ENCODE measurements at regions not wholly inside any gene's neighbourhood (a gene's known extent, or its start where the extent isn't known, plus 50 kb on each side); places are given as distances from the start of the nearest gene placed in this dataset.

- no peak for TF ChIP-seq CTCF (IDR thresholded peaks at IDR 0.05; ENCODE audit: low read depth, low read length)
- DNase-seq (ENCODE audit: low read depth, low spot score), result no peak
- CTCF ChIA-PET, result no interaction called here
- H3K27me3 ChIP-seq (ENCODE audit: control insufficient read depth, insufficient read depth, low read length), result no peaks in the 10 kb centered on the region
- peaks cover 74% of the 10 kb centered on the region for H3K9me3 ChIP-seq (ENCODE audit: control insufficient read depth, insufficient read depth, low read length)
- H3K4me3 ChIP-seq (ENCODE audit: low read depth, low read length), result no peak overlapping the region
- POLR2A ChIA-PET, result no interaction called here
- no peak overlapping the region for H3K27ac ChIP-seq (ENCODE audit: low read depth, low read length)
Measured at GRCh38 chr13:111920932-111921705, 145.8 kb upstream of the SOX1 start.

- Histone ChIP-seq H3K27ac (ENCODE audit: low read depth, low read length) (no peak overlapping the region), H3K4me3 (ENCODE audit: low read depth, low read length) (no peak overlapping the region), H3K9me3 (ENCODE audit: control insufficient read depth, insufficient read depth, low read length) (peaks cover 73% of the 10 kb centered on the region), H3K27me3 (ENCODE audit: control insufficient read depth, insufficient read depth, low read length) (no peaks in the 10 kb centered on the region)
- no peak for DNase-seq (ENCODE audit: low read depth, low spot score)
- CTCF ChIA-PET, result no interaction called here
- POLR2A ChIA-PET, result no interaction called here
- TF ChIP-seq CTCF (IDR thresholded peaks at IDR 0.05; ENCODE audit: low read depth, low read length), result no peak
Measured at GRCh38 chr13:111922086-111922485, 144.9 kb upstream of the SOX1 start.

- no peak for TF ChIP-seq CTCF (IDR thresholded peaks at IDR 0.05; ENCODE audit: low read depth, low read length)
- POLR2A ChIA-PET, result no interaction called here
- Histone ChIP-seq H3K9me3 (ENCODE audit: control insufficient read depth, insufficient read depth, low read length) (peaks cover 74% of the 10 kb centered on the region), H3K4me3 (ENCODE audit: low read depth, low read length) (no peak overlapping the region), H3K27me3 (ENCODE audit: control insufficient read depth, insufficient read depth, low read length) (no peaks in the 10 kb centered on the region), H3K27ac (ENCODE audit: low read depth, low read length) (no peak overlapping the region)
- CTCF ChIA-PET, result no interaction called here
- no peak for DNase-seq (ENCODE audit: low read depth, low spot score)
Measured at GRCh38 chr13:111923439-111923838, 143.5 kb upstream of the SOX1 start.

GRCh38 chr13:111923991-111924677, 142.8 kb upstream of the SOX1 start:
- ChIA-PET POLR2A (no interaction called here), CTCF (no interaction called here)
- TF ChIP-seq CTCF (IDR thresholded peaks at IDR 0.05; ENCODE audit: low read depth, low read length), result no peak
- no peak overlapping the region for H3K4me3 ChIP-seq (ENCODE audit: low read depth, low read length)
- DNase-seq (ENCODE audit: low read depth, low spot score), result no peak
- no peaks in the 10 kb centered on the region for H3K27me3 ChIP-seq (ENCODE audit: control insufficient read depth, insufficient read depth, low read length)
- no peak overlapping the region for H3K27ac ChIP-seq (ENCODE audit: low read depth, low read length)
- H3K9me3 ChIP-seq (ENCODE audit: control insufficient read depth, insufficient read depth, low read length), result peaks cover 76% of the 10 kb centered on the region

- H3K9me3 ChIP-seq (ENCODE audit: control insufficient read depth, insufficient read depth, low read length), result peaks cover 74% of the 10 kb centered on the region
Measured at GRCh38 chr13:111924678-111925075, 142.3 kb upstream of the SOX1 start.

More at GRCh38 chr13:111924678-111925075, 142.3 kb upstream of the SOX1 start:
- Histone ChIP-seq H3K27ac (ENCODE audit: low read depth, low read length) (no peak overlapping the region), H3K27me3 (ENCODE audit: control insufficient read depth, insufficient read depth, low read length) (no peaks in the 10 kb centered on the region), H3K4me3 (ENCODE audit: low read depth, low read length) (no peak overlapping the region)
- POLR2A ChIA-PET, result no interaction called here
- CTCF ChIA-PET, result no interaction called here
- no peak for TF ChIP-seq CTCF (IDR thresholded peaks at IDR 0.05; ENCODE audit: low read depth, low read length)
- no peak for DNase-seq (ENCODE audit: low read depth, low spot score)
